GM12878 (cell line): ENCODE measurements at regions not wholly inside any gene's neighbourhood (a gene's known extent, or its start where the extent isn't known, plus 50 kb on each side); places are given as distances from the start of the nearest gene placed in this dataset.

Experiments
- BMI1 ChIP-seq: fragments of 450-650 bp; IDR thresholded peaks from 2 replicates; pipeline ENCODE4 v1.6.1; 2016; ENCODE audit warnings: mild to moderate bottlenecking, moderate library complexity, borderline replicate concordance
- CREM ChIP-seq: IDR thresholded peaks from 2 replicates; pipeline ENCODE4 v1.6.1; 2014; ENCODE audit warnings: antibody characterized with exemption, low read depth
- IKZF1 ChIP-seq: fragments of 450-650 bp; conservative IDR thresholded peaks from 2 replicates; pipeline ENCODE4 v1.6.1; 2017; ENCODE audit warnings: antibody characterized with exemption, mild to moderate bottlenecking
- NFYA ChIP-seq: IDR thresholded peaks from 2 replicates; pipeline ENCODE4 v1.6.1; 2011; ENCODE audit warnings: low read depth, mild to moderate bottlenecking, low read length, improper control_type of control experiment, borderline replicate concordance
- NFYB ChIP-seq: IDR thresholded peaks from 2 replicates; pipeline ENCODE4 v1.6.1; 2011; ENCODE audit warnings: low read depth, mild to moderate bottlenecking, low read length, improper control_type of control experiment, moderate library complexity; ENCODE audit not compliant: insufficient read depth
- NR2C2 ChIP-seq: IDR thresholded peaks from 2 replicates; pipeline ENCODE4 v1.6.1; 2011; ENCODE audit warnings: borderline replicate concordance, low read depth; ENCODE audit not compliant: control insufficient read depth, insufficient read length
- POLR2A ChIP-seq: IDR thresholded peaks from 2 replicates; pipeline ENCODE4 v1.6.1; 2011; ENCODE audit warnings: low read depth, mild to moderate bottlenecking, low read length
- POU2F2 ChIP-seq: IDR thresholded peaks from 3 replicates; pipeline ENCODE4 v1.6.1; 2011; ENCODE audit warnings: low read depth, mild to moderate bottlenecking, low read length, borderline replicate concordance
- RB1 ChIP-seq: fragments of 450-650 bp; formaldehyde crosslinking; IDR thresholded peaks from 2 replicates; pipeline ENCODE4 v1.6.1; 2017; ENCODE audit warnings: mild to moderate bottlenecking, borderline replicate concordance
- SMAD1 ChIP-seq: fragments of 450-650 bp; IDR thresholded peaks from 2 replicates; pipeline ENCODE4 v1.6.1; 2018; ENCODE audit warnings: mild to moderate bottlenecking, low read depth; ENCODE audit not compliant: partially characterized antibody
- SMAD5 ChIP-seq: IDR thresholded peaks from 2 replicates; pipeline ENCODE4 v1.6.1; 2016; ENCODE audit warnings: antibody characterized with exemption, low read depth
- SPI1 ChIP-seq: IDR thresholded peaks from 2 replicates; pipeline ENCODE4 v1.6.1; 2011; ENCODE audit warnings: low read depth, mild to moderate bottlenecking, low read length, moderate library complexity, borderline replicate concordance; ENCODE audit not compliant: insufficient read depth
- SRF ChIP-seq, 2 experiments: IDR thresholded peaks; 2 replicates each; pipeline ENCODE4 v1.6.1; 2011; ENCODE audit warnings: low read depth in 2 of 2, low read length in 2 of 2, mild to moderate bottlenecking in 1 of 2, moderate library complexity in 1 of 2
- TBL1XR1 ChIP-seq: IDR thresholded peaks from 2 replicates; pipeline ENCODE4 v1.6.1; 2012; ENCODE audit warnings: low read depth, low read length, improper control_type of control experiment
- ZBED1 ChIP-seq: IDR thresholded peaks from 2 replicates; pipeline ENCODE4 v1.6.1; 2016; ENCODE audit warnings: borderline replicate concordance
- ZNF622 ChIP-seq: fragments of 450-650 bp; IDR thresholded peaks from 2 replicates; pipeline ENCODE4 v1.6.1; 2017; ENCODE audit warnings: mild to moderate bottlenecking, inconsistent platforms
- ZZZ3 ChIP-seq: IDR thresholded peaks from 2 replicates; pipeline ENCODE4 v1.6.1; 2011; ENCODE audit warnings: low read depth; ENCODE audit not compliant: control insufficient read depth, insufficient read length
- TF ChIP-seq, protein P1 (sequence below): IDR thresholded peaks from 2 replicates; pipeline ENCODE4 v1.6.1; 2012; ENCODE audit warnings: low read depth, low read length, improper control_type of control experiment
- TF ChIP-seq, protein P2 (sequence below): fragments of 450-650 bp; IDR thresholded peaks from 2 replicates; pipeline ENCODE4 v1.6.1; 2018; ENCODE audit warnings: mild to moderate bottlenecking, low read depth, moderate library complexity; ENCODE audit not compliant: partially characterized antibody
- TF ChIP-seq, protein P3 (sequence below): fragments of 450-650 bp; formaldehyde crosslinking; IDR thresholded peaks from 2 replicates; pipeline ENCODE4 v1.4.0; 2022; ENCODE audit warnings: mild to moderate bottlenecking, moderate library complexity
- TF ChIP-seq, protein P4 (sequence below): fragments of 450-650 bp; IDR thresholded peaks from 2 replicates; pipeline ENCODE4 v1.6.1; 2014; ENCODE audit warnings: mild to moderate bottlenecking

DNA sequence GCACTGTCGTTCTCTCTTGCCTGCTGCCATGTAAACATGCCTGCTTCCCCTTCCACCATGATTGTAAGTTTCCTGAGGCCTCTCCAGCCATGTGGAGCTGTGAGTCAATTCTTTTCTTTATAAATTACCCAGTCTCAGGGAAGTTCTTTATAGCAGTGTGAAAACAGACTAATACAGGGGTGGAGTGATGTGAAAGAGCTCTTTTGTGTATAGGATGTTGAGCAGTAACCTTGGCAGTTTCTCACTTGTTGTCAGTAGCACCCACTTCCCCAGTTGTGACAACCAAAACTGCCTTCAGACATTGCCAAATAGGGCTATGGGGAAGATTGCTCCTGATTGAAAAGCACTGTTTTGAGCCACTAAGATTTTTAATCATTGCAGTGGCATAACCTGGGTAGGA lies 552.2 kb upstream of the ZNF462 start (continued):
- TF ChIP-seq NR2C2 (no peak), SMAD5 (no peak), ZBED1 (no peak), RB1 (no peak), SPI1 (peak; percentile 49; the same call in 1 of the 2 replicates), BMI1 (peak; percentile 64), POU2F2 (no peak), SMAD1 (peak; percentile 69), CREM (no peak), SRF (IDR thresholded peaks at IDR 0.05; ENCODE audit: low read depth in 2 of 2, low read length in 2 of 2) (0 out of 4 replicates have a peak, but pooled peaks of 1 of the 2 experiments have one; percentile 15), NFYB (no peak), TBL1XR1 (no peak), POLR2A (no peak), IKZF1 (peak; percentile 66), ZZZ3 (no peak), ZNF622 (no peak), NFYA (no peak)
- TF ChIP-seq, protein P1, sequence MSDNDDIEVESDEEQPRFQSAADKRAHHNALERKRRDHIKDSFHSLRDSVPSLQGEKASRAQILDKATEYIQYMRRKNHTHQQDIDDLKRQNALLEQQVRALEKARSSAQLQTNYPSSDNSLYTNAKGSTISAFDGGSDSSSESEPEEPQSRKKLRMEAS: no peak
- TF ChIP-seq, protein P2, sequence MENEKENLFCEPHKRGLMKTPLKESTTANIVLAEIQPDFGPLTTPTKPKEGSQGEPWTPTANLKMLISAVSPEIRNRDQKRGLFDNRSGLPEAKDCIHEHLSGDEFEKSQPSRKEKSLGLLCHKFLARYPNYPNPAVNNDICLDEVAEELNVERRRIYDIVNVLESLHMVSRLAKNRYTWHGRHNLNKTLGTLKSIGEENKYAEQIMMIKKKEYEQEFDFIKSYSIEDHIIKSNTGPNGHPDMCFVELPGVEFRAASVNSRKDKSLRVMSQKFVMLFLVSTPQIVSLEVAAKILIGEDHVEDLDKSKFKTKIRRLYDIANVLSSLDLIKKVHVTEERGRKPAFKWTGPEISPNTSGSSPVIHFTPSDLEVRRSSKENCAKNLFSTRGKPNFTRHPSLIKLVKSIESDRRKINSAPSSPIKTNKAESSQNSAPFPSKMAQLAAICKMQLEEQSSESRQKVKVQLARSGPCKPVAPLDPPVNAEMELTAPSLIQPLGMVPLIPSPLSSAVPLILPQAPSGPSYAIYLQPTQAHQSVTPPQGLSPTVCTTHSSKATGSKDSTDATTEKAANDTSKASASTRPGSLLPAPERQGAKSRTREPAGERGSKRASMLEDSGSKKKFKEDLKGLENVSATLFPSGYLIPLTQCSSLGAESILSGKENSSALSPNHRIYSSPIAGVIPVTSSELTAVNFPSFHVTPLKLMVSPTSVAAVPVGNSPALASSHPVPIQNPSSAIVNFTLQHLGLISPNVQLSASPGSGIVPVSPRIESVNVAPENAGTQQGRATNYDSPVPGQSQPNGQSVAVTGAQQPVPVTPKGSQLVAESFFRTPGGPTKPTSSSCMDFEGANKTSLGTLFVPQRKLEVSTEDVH: no peak
- TF ChIP-seq, protein P3, sequence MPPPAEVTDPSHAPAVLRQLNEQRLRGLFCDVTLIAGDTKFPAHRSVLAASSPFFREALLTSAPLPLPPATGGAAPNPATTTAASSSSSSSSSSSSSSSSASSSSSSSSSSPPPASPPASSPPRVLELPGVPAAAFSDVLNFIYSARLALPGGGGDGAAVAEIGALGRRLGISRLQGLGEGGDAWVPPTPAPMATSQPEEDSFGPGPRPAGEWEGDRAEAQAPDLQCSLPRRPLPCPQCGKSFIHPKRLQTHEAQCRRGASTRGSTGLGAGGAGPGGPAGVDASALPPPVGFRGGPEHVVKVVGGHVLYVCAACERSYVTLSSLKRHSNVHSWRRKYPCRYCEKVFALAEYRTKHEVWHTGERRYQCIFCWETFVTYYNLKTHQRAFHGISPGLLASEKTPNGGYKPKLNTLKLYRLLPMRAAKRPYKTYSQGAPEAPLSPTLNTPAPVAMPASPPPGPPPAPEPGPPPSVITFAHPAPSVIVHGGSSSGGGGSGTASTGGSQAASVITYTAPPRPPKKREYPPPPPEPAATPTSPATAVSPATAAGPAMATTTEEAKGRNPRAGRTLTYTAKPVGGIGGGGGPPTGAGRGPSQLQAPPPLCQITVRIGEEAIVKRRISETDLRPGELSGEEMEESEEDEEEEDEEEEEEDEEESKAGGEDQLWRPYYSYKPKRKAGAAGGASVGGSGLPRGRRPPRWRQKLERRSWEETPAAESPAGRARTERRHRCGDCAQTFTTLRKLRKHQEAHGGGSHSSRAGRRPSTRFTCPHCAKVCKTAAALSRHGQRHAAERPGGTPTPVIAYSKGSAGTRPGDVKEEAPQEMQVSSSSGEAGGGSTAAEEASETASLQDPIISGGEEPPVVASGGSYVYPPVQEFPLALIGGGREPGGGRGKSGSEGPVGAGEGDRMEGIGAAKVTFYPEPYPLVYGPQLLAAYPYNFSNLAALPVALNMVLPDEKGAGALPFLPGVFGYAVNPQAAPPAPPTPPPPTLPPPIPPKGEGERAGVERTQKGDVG (CRISPR knock-in tag): no peak
- TF ChIP-seq, protein P4, sequence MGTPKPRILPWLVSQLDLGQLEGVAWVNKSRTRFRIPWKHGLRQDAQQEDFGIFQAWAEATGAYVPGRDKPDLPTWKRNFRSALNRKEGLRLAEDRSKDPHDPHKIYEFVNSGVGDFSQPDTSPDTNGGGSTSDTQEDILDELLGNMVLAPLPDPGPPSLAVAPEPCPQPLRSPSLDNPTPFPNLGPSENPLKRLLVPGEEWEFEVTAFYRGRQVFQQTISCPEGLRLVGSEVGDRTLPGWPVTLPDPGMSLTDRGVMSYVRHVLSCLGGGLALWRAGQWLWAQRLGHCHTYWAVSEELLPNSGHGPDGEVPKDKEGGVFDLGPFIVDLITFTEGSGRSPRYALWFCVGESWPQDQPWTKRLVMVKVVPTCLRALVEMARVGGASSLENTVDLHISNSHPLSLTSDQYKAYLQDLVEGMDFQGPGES: no peak
